Nucleus accumbens (tissue), 56 donors: ENCODE measurements at regions not wholly inside any gene's neighbourhood (a gene's known extent, or its start where the extent isn't known, plus 50 kb on each side); places are given as distances from the start of the nearest gene placed in this dataset.
A peak's percentile ranks its signal among the peaks of the same experiment; 100 is the strongest.
"Not testable (repeated sequence)": the region's sequence is repeated elsewhere in the genome, so short reads cannot be mapped to it uniquely, and the experiment has no call there.

ENCODE experiments used
- DNase-seq, 56 donors: peaks; one replicate each; lab custom pipeline; 2025; lab: John Stamatoyannopoulos, UW

DNA sequence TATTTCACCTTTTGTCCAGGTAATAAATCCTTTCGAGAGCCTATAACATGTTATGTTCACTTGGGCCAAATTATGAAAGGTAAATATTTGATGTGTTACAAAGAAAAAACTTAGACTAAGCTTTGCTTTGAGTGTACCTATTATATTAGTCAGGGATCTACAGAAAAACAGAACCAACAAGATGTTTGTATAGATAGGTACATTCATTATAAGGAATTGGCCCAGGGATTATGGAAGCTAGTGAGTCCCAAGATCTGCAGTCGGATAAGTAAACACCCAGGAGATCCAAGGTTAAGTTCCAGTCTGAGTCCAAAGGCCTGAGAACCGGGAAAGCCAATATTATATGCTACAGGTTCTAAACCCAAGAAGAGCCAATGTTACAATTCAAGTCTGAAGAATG lies 234.5 kb downstream of the NRIP1 start:
- no peak for DNase-seq

DNA sequence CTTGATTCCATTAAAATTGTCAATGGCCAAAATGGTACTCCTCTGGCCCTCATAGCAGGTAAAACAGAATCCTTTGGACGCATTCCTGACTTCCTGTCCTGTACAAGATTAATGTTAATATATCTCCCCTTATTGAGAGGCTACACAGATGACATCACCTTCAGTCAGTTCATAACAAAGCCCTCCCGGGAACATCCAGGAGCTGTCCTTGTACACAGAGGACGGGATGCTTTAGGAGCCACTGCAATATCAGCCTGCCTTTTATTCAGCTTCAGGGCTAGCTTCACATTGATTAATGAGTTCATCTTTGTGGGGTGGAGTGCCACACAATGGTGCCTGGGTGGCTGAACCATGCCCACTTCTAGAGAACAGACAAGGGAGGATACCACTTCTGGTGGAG lies 235.1 kb downstream of the NRIP1 start:
- DNase-seq: no peak

DNA sequence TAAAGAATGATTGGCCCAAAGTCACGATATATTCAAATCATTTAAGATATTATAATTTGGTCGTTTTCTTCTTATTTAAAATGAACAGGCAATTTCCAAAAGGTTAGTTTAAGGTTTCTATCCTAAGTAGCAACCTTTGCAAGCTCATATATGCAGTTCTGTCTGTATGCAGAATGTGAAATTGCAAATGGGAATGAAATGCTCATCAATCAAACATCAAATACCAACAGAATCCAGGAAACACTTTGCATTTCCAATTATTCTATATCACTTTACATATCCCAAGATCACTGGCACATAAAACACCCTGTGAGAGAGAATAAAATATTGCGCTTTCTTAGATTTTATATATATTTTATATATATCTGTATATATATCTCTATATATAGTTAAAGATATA lies 237.3 kb downstream of the NRIP1 start:
- DNase-seq: no peak

DNA sequence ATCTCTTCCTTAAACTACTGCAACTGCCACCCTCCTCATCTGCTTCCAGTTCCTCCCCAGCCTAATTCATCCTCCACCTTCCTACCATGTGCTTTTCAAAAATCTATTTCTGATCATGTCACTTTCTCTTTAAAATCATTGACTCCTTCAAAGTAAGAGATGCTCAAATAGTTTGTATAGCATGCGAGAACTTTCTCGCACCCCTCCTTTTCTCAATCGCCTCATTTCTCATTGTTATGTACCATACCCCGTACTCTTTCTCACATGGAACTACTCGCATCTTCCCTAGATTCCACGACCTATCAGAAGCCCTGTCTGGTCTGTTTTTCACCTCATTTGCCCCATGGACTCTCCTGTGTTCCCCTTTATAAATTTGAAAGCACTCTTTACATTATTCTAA lies 238.2 kb downstream of the NRIP1 start:
- DNase-seq: no peak

DNA sequence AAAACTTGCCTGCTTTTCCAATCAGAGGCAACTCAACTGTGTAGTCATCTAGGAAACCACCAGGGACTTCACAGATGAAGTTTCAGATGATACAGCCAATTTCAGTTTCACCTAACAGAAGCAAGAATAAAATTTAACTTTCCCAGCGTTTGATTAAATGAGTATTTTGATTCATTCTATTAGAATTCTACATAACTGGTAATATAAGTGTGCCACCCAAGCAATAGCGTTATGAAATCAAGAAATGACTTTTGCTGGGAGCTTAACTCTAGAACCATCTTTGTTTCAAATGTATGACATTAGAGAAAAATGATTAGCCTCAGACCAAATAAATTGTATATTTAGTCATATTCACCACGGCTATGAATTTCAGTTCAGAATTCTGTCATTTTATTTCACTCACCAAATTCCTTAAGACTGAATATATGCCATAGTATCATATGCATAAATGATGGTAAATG lies 239.3 kb downstream of the NRIP1 start:
- DNase-seq: no peak

DNA sequence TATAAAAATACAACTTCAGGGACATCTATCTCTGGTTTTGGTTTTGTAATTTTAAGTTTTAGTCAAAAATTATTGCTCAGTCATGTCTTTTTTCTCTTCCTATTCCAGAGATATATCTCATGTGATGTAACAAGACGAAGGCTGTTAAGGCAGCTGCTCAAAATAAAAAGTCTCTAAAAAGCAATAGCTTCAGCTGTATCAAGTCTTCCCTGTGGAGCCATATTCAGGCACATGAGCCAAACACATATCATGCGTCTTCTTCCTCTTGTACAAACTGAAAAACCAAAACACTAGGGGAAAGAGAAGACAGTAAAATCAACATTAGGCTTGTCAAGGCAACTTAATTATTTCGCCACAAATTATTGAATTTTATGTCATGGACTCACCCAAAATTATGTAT lies 240.7 kb downstream of the NRIP1 start:
- DNase-seq: no peak

DNA sequence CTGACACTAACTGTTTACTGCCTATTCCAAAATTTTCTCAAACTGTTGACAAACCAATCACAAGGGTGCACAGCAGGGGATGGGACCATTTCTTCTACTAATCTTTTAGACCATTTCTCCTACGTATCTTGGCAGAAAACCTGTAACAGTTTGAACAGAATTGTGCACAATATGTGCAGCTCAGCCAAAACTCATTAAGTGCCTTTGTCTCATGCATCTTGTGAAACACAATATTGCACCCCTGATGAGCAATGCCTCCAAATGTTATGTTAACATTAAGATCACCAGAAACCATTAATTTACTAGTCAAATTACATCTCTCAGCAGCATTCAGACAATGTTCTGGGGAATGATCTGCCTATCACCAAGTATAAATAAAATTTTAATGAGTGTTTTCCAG lies 247.5 kb downstream of the NRIP1 start:
- DNase-seq: no peak

DNA sequence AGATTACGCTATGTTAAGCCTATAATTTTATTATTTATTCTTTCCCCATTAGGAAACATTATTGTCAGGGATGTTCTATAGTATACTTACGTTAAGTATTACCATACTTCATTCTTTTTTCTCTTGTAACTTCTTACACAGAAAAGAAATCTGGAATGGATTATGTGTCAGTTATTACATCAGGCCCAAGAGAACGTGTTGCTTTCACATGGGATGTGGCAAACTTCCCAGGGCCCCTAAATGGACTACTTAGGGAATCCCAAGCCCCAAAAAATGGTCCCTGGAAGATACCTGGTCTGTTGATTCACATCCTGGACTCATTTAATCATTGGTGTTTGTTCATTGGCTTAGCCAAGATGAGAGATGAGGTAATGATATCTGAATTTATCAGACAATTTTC lies 249.8 kb downstream of the NRIP1 start:
- no peak for DNase-seq

DNA sequence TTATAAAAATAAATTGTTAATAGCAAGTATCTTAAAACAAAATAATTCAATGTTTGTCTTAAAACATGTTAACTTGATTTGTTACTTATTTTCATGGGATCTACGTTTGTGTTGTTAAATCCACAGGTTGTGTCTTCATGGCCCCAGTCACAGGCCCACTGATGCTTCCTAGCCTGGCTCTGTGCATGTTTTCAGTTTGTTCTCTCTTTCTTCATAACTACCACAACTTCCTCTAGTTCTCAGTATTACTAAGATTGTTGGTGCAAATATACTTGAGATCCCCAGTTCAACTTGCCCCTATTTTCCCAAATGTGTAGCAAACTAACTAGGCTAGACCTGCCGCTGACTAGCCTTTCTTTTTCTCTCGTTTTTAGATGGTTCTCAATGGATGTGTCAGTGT lies 250.5 kb downstream of the NRIP1 start:
- DNase-seq: no peak

DNA sequence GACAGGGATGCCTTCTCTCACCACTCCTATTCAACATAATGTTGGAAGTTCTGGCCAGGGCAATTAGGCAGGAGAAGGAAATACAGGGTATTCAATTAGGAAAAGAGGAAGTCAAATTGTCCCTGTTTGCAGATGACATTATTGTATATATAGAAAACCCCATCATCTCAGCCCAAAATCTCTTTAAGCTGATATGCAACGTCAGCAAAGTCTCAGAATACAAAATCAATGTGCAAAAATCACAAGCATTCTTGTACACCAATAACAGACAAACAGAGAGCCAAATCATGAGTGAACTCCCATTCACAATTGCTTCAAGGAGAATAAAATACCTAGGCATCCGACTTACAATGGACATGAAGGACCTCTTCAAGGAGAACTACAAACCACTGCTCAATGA lies 258.1 kb upstream of the SAMSN1 start:
- not testable (repeated sequence) for DNase-seq

DNA sequence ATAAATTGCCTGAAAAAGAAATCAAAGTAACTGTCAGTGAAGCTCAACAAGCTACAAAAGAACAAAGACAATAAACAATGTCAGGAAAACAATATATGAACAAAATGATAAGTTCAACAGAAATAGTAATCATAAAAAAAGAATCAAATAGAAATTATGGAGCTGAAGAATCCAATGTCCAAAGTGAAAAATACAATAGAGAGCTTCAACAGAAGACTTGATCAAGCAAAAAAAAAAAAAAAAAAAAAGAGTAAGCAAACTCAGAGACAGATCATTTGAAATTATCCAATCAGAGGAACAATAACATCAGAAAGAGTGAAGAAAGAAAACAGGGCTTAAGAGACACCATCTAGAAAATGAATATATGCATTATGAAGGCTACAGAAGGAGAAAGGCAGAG lies 251.4 kb upstream of the SAMSN1 start:
- DNase-seq: no peak

DNA sequence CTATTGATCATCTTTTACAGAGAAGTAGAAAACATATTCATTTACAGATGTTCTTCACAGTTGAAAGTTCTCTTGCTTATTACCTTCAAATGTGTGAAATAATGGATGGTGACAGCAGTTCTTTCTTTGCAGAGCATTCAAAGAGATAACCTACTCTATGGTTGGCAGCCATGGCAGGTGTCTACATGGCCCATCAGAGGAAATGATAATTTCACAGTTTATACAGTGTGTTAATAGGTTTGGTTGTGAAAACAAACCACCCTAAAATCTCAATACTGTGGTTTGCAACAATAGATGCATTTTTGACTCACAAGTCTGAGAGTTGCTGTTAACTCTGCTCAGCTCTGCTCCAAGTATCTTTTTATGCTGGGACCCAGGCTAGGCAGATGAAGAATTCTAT lies 241.2 kb upstream of the SAMSN1 start:
- no peak for DNase-seq

DNA sequence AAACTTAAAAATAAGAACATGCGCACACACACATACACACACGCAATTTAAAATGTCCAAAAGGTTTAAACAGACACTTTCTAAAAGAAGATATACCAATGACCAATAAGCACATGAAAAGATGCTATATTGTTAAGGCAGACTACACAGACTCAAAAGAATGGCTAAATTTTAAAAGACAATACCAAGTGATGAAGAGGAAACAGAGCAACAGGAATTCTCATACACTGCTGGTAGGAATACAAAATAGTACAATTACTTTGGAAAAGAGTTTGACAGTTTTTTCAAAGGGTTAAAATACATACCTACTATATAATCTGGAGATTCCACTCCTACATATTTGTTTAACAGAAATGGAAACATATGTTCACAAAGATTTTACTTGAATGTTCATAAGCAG lies 239.6 kb upstream of the SAMSN1 start:
- DNase-seq: no peak

DNA sequence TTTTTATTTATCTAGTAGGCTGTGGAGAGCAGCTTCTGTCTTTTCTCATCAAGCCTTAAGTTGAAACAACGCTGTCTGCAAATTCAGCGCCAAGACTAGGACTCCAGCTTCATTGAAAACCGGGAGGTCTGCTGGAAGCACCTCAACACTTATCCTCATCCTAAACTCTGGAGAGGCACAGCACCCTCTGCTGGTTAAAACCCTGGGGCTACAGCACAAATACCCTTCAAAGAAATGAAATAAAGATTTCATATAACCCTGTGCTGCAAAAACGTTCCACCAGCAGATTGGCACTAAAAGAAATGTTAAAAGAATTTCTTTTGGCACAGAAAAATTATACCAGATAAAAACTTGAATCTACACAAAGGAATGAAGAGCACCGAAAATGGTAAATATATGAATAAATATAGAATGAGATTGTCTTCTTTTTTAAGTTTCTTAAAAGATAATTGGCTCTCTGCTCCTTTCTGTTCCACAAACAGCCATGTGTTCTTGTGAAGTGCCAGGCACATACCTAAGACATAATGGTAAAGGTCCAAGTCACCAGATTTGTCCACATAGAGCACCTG lies 227.7 kb upstream of the SAMSN1 start:
- DNase-seq: peak in 9 of 56 donors; percentile 1 to 41 (median 3)

DNA sequence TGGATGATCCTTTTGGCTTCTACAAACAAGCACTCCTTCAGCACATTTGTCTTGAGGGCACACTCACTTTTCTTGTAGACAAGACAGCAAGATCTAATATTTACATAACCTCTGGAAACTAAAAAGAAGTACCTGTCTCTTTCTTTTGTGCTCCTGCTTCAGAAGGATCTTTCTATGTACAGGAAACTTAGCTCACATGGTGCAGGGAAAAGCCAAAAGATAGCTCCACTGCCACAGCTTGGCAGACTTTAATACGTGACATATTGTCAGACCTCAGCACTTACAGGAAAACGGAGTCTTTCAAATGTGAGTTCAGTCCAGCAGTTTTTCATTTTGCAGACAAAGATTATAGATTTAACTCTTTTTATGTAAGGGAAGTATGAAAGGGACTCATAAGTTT lies 225.5 kb upstream of the SAMSN1 start:
- no peak for DNase-seq

DNA sequence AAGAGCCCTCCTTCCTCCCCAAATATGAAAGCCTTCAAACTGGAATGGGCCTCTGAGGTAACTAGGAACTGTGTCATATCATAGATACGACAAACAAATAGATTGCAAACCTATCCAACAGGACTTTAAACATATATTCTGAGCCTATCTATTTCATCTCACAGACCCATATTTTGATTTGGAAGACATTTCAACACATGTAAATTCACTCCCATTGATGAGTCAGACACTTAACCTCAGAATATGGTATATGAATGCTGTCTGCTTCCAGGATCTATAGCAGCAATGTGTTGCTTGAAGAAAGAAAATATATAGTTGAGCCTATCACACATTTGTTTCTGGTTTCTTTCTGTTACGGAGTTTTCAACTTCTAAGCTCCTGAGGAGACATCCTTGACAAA lies 221.9 kb upstream of the SAMSN1 start:
- DNase-seq: no peak

DNA sequence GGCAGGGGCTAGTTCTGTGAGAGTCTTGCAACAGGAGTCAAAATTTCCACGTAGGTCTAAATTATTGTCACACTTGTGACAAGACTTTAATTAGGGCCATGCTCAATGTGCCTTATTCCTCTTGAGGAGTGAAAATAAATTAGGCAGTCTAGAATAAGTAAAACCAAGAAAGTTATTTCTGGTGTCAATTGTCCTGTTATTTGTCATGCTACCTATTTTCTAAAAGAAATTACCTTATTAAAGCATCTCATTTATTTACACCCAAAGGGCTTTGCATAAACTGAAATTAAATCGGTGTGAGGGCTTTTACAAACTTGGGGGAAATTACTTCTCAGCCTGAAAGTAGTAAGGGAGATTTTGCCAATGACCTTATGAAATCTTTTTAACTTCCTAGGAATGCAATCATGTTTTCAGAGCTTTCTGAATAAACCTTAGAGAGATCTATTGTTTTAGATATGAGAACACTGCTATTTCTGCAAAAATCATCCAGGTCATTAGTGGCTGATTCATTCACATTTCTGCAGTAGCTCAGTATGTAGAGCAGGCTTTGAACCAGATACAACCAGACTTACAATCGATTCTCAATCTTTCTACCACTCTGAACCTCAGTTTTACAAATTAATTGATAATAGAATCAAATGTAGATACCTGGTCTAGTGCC lies 221.2 kb upstream of the SAMSN1 start:
- DNase-seq: no peak

DNA sequence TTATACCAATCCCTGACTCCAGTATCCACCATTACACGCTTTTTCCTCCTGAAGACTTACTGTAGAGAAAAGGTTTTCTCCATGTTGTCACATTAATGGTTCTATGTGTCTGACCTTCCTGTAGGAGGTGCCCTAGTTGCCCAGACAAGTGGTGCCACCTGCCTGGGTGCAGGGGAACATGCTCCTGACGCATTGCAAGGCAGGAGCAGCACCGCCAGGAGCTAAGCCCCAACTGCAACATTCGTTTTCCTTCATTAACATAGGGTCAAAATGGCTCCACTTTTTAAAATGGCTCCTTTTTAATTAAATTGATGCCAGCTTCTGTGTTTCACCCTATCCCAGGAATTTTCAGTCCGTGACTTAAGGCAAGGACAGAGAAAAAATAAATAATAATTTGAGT lies 220.1 kb upstream of the SAMSN1 start:
- no peak for DNase-seq

DNA sequence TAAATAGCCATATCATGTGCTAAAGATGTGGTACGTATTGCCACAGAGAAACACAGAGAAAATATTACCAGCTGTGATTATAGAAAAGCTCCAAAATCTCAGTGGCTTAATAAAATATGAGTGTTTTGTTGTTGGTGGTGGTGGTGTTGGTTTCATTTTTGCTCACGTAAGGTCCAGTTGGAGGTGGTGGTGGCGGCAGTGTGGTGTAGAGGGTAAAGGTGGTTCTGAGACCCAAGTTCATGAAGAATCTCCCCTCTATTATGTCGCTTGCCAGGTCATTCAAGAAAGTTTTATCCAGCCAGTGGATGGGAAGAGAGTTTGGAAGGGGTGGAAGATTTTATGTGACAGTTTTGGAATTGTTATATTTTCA lies 217.6 kb upstream of the SAMSN1 start:
- no peak for DNase-seq

DNA sequence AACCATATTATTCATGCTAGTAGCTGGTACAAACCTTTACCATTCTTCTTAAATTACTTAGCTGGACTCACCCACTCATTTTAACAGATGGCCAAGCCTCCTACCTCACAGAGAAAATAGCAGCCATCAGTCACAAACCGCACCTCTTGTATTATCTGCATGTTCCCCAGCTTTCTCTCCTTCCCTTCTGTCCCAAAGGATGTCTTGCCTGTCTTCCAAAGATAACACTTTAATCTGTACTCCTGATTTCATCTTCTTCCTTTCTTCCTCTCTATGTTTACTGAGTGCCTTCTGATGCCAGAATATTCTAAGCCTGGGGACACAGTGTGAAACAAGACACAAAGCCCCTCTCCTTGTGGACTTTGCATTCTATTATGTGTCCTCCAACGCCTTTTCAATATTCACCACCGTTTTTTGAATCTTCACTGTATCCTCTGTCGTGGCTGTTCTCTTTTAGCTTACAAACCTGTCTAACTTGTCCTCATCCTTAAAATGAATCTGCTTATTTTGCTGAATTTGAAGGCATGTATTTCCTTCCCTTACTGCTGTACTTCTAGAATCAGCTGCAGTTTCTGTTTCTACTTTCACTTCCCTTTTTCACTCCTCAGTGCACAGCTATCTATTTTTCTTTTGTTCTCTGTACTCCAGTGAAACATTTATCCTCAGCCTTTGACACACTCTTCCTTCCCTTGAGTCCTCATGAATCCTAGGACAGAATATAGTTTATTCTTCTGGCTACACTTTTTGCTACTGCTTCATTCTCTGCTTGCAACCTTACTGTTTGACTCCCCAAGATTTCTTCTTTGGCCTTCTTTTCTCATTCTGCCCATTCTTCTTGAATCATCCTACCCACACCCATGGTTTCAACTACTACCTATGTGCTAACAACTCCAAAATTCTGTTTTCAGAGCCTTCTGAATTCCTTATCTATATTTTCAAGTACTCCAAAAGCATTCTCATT lies 216.9 kb upstream of the SAMSN1 start:
- DNase-seq: no peak

DNA sequence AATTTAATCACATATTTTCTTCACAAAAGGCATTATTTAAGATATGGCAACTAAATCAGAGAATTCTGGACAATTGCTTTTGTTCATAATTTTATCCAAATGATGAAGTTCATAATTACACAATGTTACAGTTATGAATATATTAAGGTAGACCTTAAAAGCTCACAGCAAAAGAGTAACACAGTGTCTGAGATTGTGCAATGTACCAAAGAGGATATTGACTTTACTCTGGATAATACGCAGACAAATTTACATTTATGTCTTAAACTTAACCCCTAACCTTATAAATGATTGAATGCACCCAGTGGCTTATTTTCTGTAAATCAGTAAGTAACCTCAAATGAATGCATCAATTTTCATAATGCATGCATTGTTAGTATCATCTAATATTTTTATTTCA lies 216.2 kb upstream of the SAMSN1 start:
- no peak for DNase-seq

DNA sequence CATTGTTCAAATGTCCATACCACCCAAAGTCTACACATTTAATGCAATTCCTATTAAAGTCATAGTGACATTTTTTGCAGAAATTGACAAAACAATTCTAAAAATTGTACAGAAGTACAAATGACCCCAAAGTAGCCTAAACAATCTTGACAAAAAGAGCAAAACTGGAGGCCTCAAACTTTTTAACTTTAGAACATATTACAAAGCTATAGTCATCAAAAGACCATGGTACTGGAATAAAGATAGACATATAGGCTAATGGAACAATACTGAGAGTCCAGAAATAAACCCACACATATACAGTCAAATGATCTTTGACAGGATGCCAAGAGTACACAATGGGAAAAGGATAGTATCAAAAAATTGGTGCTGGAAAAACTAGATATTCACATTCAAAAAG lies 213.2 kb upstream of the SAMSN1 start:
- no peak for DNase-seq
